GM13977 (cell line): ENCODE measurements at regions not wholly inside any gene's neighbourhood (a gene's known extent, or its start where the extent isn't known, plus 50 kb on each side); places are given as distances from the start of the nearest gene placed in this dataset.

Source experiments
- DNase-seq: peaks from one replicate; pipeline ENCODE4 v3.0.0; 2012; ENCODE audit warnings: low spot score
- CTCF ChIP-seq: IDR thresholded peaks from 2 replicates; pipeline ENCODE4 v1.5.1; 2012; ENCODE audit warnings: mild to moderate bottlenecking, control low read depth; ENCODE audit not compliant: insufficient read depth; ENCODE audit errors: extremely low read depth, missing control alignments
- in situ Hi-C: fragments of 300-500 bp; cut with MboI; formaldehyde crosslinking; loops from one replicate; pipeline ENCODE4 v1.12.0; 2022; ENCODE audit warnings: low sequenced_read_pairs, low pct_unique_long_range_greater_than_20kb, mixed read lengths, inconsistent platforms; ENCODE audit not compliant: unreplicated experiment

- in situ Hi-C loops, result no loop called here
- no peak for DNase-seq
- no peak for TF ChIP-seq CTCF
Measured at GRCh38 chr12:89947437-89948270, 239.0 kb upstream of the ATP2B1 start.

GRCh38 chr12:89946518-89947135 lies 238.0 kb upstream of the ATP2B1 start:
- no peak for DNase-seq
- in situ Hi-C loops, result no loop called here

GRCh38 chr12:89945123-89945522 lies 236.5 kb upstream of the ATP2B1 start:
- no peak for DNase-seq
- TF ChIP-seq CTCF, result no peak
- in situ Hi-C loops, result no loop called here

More at GRCh38 chr12:89946518-89947135, 238.0 kb upstream of the ATP2B1 start:
- no peak for TF ChIP-seq CTCF

GRCh38 chr12:89943463-89943862 lies 234.8 kb upstream of the ATP2B1 start:
- no peak for DNase-seq
- TF ChIP-seq CTCF, result no peak
- in situ Hi-C loops, result no loop called here

GRCh38 chr12:89941436-89941835 lies 232.8 kb upstream of the ATP2B1 start:
- in situ Hi-C loops, result no loop called here
- DNase-seq, result no peak
- TF ChIP-seq CTCF, result no peak

GRCh38 chr12:89939522-89940215 lies 231.0 kb upstream of the ATP2B1 start:
- no peak for DNase-seq
- in situ Hi-C loops, result no loop called here
- no peak for TF ChIP-seq CTCF
